Lower leg skin (tissue), 3 donors: ENCODE measurements at regions not wholly inside any gene's neighbourhood (a gene's known extent, or its start where the extent isn't known, plus 50 kb on each side); places are given as distances from the start of the nearest gene placed in this dataset.

Experiments
- POLR2A ChIP-seq, 2 donors: fragments of 450-650 bp; IDR thresholded peaks; one replicate each; pipeline ENCODE4 v1.6.1; 2016 to 2017; ENCODE audit warnings: antibody characterized with exemption in 2 of 2, mild to moderate bottlenecking in 1 of 2, moderate library complexity in 1 of 2
- TF ChIP-seq, protein P1 (sequence below), 3 donors: fragments of 450-650 bp; IDR thresholded peaks; one replicate each; pipeline ENCODE4 v1.5.1; 2016; ENCODE audit warnings: antibody characterized with exemption in 3 of 3, mild to moderate bottlenecking in 3 of 3, moderate library complexity in 2 of 3

DNA sequence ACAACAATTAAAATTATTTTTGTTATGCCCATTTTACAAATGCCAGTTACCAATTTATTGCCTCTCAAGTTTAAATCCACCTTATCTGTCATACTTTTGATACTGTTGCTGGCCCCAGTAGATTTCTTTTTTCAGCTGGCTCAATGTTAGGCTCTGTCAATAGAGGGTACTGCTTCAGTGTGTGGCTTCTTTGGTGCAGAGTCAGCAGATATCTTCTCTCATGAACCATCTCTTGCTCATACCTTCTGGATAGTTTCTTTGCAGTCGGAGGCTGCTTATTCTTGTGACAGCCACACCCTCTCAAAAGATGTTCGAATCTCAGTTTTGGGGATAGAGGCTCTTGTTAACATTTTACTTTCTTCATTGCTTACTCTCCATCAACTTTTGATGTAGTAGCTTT lies 849.9 kb upstream of the SEMA6A start:
- TF ChIP-seq, protein P1, sequence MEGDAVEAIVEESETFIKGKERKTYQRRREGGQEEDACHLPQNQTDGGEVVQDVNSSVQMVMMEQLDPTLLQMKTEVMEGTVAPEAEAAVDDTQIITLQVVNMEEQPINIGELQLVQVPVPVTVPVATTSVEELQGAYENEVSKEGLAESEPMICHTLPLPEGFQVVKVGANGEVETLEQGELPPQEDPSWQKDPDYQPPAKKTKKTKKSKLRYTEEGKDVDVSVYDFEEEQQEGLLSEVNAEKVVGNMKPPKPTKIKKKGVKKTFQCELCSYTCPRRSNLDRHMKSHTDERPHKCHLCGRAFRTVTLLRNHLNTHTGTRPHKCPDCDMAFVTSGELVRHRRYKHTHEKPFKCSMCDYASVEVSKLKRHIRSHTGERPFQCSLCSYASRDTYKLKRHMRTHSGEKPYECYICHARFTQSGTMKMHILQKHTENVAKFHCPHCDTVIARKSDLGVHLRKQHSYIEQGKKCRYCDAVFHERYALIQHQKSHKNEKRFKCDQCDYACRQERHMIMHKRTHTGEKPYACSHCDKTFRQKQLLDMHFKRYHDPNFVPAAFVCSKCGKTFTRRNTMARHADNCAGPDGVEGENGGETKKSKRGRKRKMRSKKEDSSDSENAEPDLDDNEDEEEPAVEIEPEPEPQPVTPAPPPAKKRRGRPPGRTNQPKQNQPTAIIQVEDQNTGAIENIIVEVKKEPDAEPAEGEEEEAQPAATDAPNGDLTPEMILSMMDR (IDR thresholded peaks at IDR 0.05): no peak
- TF ChIP-seq POLR2A (IDR thresholded peaks at IDR 0.05): no peak
